H1 (cell line): ENCODE measurements at regions not wholly inside any gene's neighbourhood (a gene's known extent, or its start where the extent isn't known, plus 50 kb on each side); places are given as distances from the start of the nearest gene placed in this dataset.

Source experiments
- CTCF ChIA-PET: fragments of 300-600 bp; sonication (Branson Sonifier 250); formaldehyde crosslinking; loops from one replicate; lab custom pipeline; 2021; ENCODE audit not compliant: partially characterized antibody; lab: Charles Lee
- POLR2A ChIA-PET: fragments of 300-600 bp; sonication (Branson Sonifier 250); formaldehyde crosslinking; loops from one replicate; lab custom pipeline; 2021; ENCODE audit warnings: inconsistent platforms; ENCODE audit not compliant: partially characterized antibody; lab: Charles Lee
- DNase-seq, 2 experiments: peaks; one replicate each; pipeline versions ENCODE4 v3.0.0 to v3.0.0-alpha.2; 2010 to 2022; ENCODE audit warnings: low spot score in 2 of 2, low read depth in 1 of 2, mixed read lengths in 1 of 2
- FAIRE-seq: peaks from 2 replicates; lab custom pipeline; 2011; peaks lifted over from hg19 to GRCh38; lab: Jason Lieb, UNC
- H2AFZ ChIP-seq: 2 replicates; pipeline ENCODE4 v1.8.1; 2012; ENCODE audit warnings: low read length, inconsistent platforms
- H2AK5ac ChIP-seq: 2 replicates; pipeline ENCODE4 v1.6.1; 2013; ENCODE audit warnings: low read depth, low read length
- H2BK120ac ChIP-seq: replicated peaks from 2 replicates; pipeline ENCODE3; 2013; ENCODE audit warnings: low read depth, low read length, inconsistent platforms
- H2BK12ac ChIP-seq: 2 replicates; pipeline ENCODE4 v1.6.1; 2013; ENCODE audit warnings: low read depth, low read length
- H2BK15ac ChIP-seq: 2 replicates; pipeline ENCODE4 v1.6.1; 2013; ENCODE audit warnings: low read length
- H2BK20ac ChIP-seq: 2 replicates; pipeline ENCODE4 v1.6.1; 2013; ENCODE audit warnings: low read length
- H2BK5ac ChIP-seq: 2 replicates; pipeline ENCODE4 v1.6.1; 2013; ENCODE audit warnings: low read depth, low read length
- H3K14ac ChIP-seq: 2 replicates; pipeline ENCODE4 v1.6.1; 2013; ENCODE audit warnings: inconsistent platforms; ENCODE audit not compliant: insufficient read length
- H3K18ac ChIP-seq: 2 replicates; pipeline ENCODE4 v1.6.1; 2013; ENCODE audit warnings: low read length; ENCODE audit errors: extremely low read depth
- H3K23ac ChIP-seq: 2 replicates; pipeline ENCODE4 v1.6.1; 2013; ENCODE audit warnings: inconsistent platforms; ENCODE audit not compliant: insufficient read length
- H3K23me2 ChIP-seq: 2 replicates; pipeline ENCODE4 v1.6.1; 2013; ENCODE audit warnings: low read depth, low read length
- H3K27ac ChIP-seq: 2 replicates; pipeline ENCODE4 v1.6.1; 2011; ENCODE audit warnings: low read depth, low read length, inconsistent platforms
- H3K27me3 ChIP-seq, 4 experiments: replicated peaks in 1 of 4; 1 replicate in 1 of 4; 2 replicates in 3 of 4; pipeline versions ENCODE4 v1.6.1 to v1.8.1; 2011 to 2013; ENCODE audit warnings: low read length in 3 of 4, mild to moderate bottlenecking in 3 of 4, inconsistent platforms in 2 of 4, mixed read lengths in 2 of 4, moderate library complexity in 1 of 4; ENCODE audit not compliant: control insufficient read depth in 3 of 4, insufficient read depth in 3 of 4; ENCODE audit errors: extremely low read depth in 1 of 4
- H3K36me3 ChIP-seq, 4 experiments: 2 replicates each; pipeline versions ENCODE4 v1.6.1 to v1.8.1; 2011 to 2013; ENCODE audit warnings: mild to moderate bottlenecking in 4 of 4, low read length in 3 of 4, moderate library complexity in 2 of 4, control low read depth in 1 of 4, inconsistent platforms in 1 of 4; ENCODE audit not compliant: insufficient read depth in 4 of 4, control insufficient read depth in 2 of 4
- H3K4ac ChIP-seq: replicated peaks from 2 replicates; pipeline ENCODE3; 2013; ENCODE audit warnings: low read length, low read depth, mixed read lengths, inconsistent platforms; ENCODE audit not compliant: insufficient read length
- H3K4me1 ChIP-seq, 4 experiments: replicated peaks in 1 of 4; 1 replicate in 1 of 4; 2 replicates in 3 of 4; pipeline versions ENCODE4 v1.6.1 to v1.8.1; 2011 to 2013; ENCODE audit warnings: low read length in 3 of 4, inconsistent platforms in 2 of 4, mixed read lengths in 1 of 4; ENCODE audit not compliant: insufficient read depth in 4 of 4, control insufficient read depth in 3 of 4
- H3K4me2 ChIP-seq, 2 experiments: 2 replicates each; pipeline versions ENCODE4 v1.6.1 to v1.8.1; 2011 to 2013; ENCODE audit warnings: low read depth in 2 of 2, low read length in 2 of 2, control low read depth in 1 of 2, inconsistent platforms in 1 of 2, mild to moderate bottlenecking in 1 of 2; ENCODE audit not compliant: insufficient read depth in 1 of 2
- H3K4me3 ChIP-seq, 4 experiments: fragments of 200-600, 300-600 bp in 1 of 4; sonication (generic), shearing (Covaris generic), sonication (Bioruptor Twin) in 1 of 4; 2 replicates each; pipeline versions ENCODE4 v1.5.1 to v1.8.1; 2011 to 2016; ENCODE audit warnings: low read length in 4 of 4, low read depth in 3 of 4, control low read depth in 2 of 4, inconsistent platforms in 2 of 4, mild to moderate bottlenecking in 2 of 4, mixed read lengths in 1 of 4, moderate library complexity in 1 of 4; ENCODE audit not compliant: insufficient read depth in 2 of 4; ENCODE audit errors: extremely low read depth in 1 of 4
- H3K56ac ChIP-seq: replicated peaks from 2 replicates; pipeline ENCODE3; 2013; ENCODE audit warnings: low read depth, mild to moderate bottlenecking, mixed read lengths, low read length, inconsistent platforms; ENCODE audit not compliant: insufficient read length
- H3K79me1 ChIP-seq: 2 replicates; pipeline ENCODE4 v1.6.1; 2013; ENCODE audit warnings: low read depth, low read length, control low read depth
- H3K79me2 ChIP-seq, 2 experiments: 2 replicates each; pipeline versions ENCODE4 v1.6.1 to v1.8.1; 2012 to 2013; ENCODE audit warnings: low read length in 2 of 2, mild to moderate bottlenecking in 2 of 2, inconsistent platforms in 1 of 2; ENCODE audit not compliant: insufficient read depth in 2 of 2, control insufficient read depth in 1 of 2
- H3K9ac ChIP-seq, 4 experiments: replicated peaks in 1 of 4; 1 replicate in 1 of 4; 2 replicates in 3 of 4; pipeline versions ENCODE4 v1.6.1 to v1.8.1; 2011 to 2013; ENCODE audit warnings: low read depth in 3 of 4, low read length in 3 of 4, control low read depth in 2 of 4, mild to moderate bottlenecking in 2 of 4, moderate library complexity in 2 of 4, inconsistent platforms in 1 of 4; ENCODE audit errors: extremely low read depth in 1 of 4
- H3K9me3 ChIP-seq, 2 experiments: 2 replicates each; pipeline versions ENCODE4 v1.6.1 to v1.8.1; 2012 to 2013; ENCODE audit warnings: mild to moderate bottlenecking in 2 of 2, moderate library complexity in 2 of 2, control low read depth in 1 of 2, inconsistent platforms in 1 of 2, low read depth in 1 of 2, low read length in 1 of 2, mixed read lengths in 1 of 2; ENCODE audit not compliant: insufficient read depth in 2 of 2
- H4K20me1 ChIP-seq, 2 experiments: replicated peaks in 1 of 2; 2 replicates each; pipeline versions ENCODE3 to v1.8.1; 2011 to 2013; ENCODE audit warnings: inconsistent platforms in 2 of 2, low read length in 2 of 2, mild to moderate bottlenecking in 1 of 2; ENCODE audit not compliant: insufficient read depth in 2 of 2, control insufficient read depth in 1 of 2
- H4K5ac ChIP-seq: 2 replicates; pipeline ENCODE4 v1.6.1; 2013; ENCODE audit warnings: low read length, low read depth, mixed read lengths, inconsistent platforms; ENCODE audit not compliant: insufficient read length
- H4K8ac ChIP-seq: 2 replicates; pipeline ENCODE4 v1.8.0; 2013; ENCODE audit warnings: mild to moderate bottlenecking, moderate library complexity, low read length, inconsistent platforms; ENCODE audit not compliant: insufficient read depth; ENCODE audit errors: extremely low read depth
- H4K91ac ChIP-seq: replicated peaks from 2 replicates; pipeline ENCODE3; 2013; ENCODE audit warnings: low read length, mixed read lengths, inconsistent platforms; ENCODE audit not compliant: insufficient read length
- BCL11A ChIP-seq, 2 experiments: IDR thresholded peaks; one replicate each; pipeline ENCODE4 v1.6.1; 2011; ENCODE audit warnings: low read depth in 2 of 2, low read length in 2 of 2, mild to moderate bottlenecking in 2 of 2
- CHD1 ChIP-seq: IDR thresholded peaks from 2 replicates; pipeline ENCODE4 v1.6.1; 2012; ENCODE audit warnings: low read depth, low read length, improper control_type of control experiment
- CTCF ChIP-seq, 3 experiments: IDR thresholded peaks; 1 replicate in 2 of 3; 2 replicates in 1 of 3; pipeline versions ENCODE4 v1.5.1 to v1.6.1; 2011; ENCODE audit warnings: low read length in 3 of 3, mild to moderate bottlenecking in 3 of 3, inconsistent platforms in 2 of 3, low read depth in 1 of 3, moderate library complexity in 1 of 3; ENCODE audit not compliant: insufficient read depth in 1 of 3; ENCODE audit errors: control extremely low read depth in 1 of 3
- E2F6 ChIP-seq: IDR thresholded peaks from 2 replicates; pipeline ENCODE4 v1.6.1; 2012; ENCODE audit warnings: inconsistent platforms
- EGR1 ChIP-seq: IDR thresholded peaks from 2 replicates; pipeline ENCODE4 v1.6.1; 2011; ENCODE audit warnings: low read depth, low read length, borderline replicate concordance
- JUN ChIP-seq: IDR thresholded peaks from 2 replicates; pipeline ENCODE4 v1.6.1; 2011; ENCODE audit warnings: low read depth, mild to moderate bottlenecking, improper control_type of control experiment, low read length
- NRF1 ChIP-seq: IDR thresholded peaks from 2 replicates; pipeline ENCODE4 v1.6.1; 2011; ENCODE audit warnings: mild to moderate bottlenecking, low read depth, low read length, improper control_type of control experiment
- POLR2A ChIP-seq, 2 experiments: IDR thresholded peaks; 1 replicate in 1 of 2; 2 replicates in 1 of 2; pipeline ENCODE4 v1.6.1; 2011; ENCODE audit warnings: low read depth in 2 of 2, low read length in 2 of 2, mild to moderate bottlenecking in 2 of 2; ENCODE audit errors: control extremely low read depth in 1 of 2
- RAD21 ChIP-seq, 2 experiments: IDR thresholded peaks in 1 of 2; conservative IDR thresholded peaks in 1 of 2; 2 replicates each; pipeline ENCODE4 v1.6.1; 2011; ENCODE audit warnings: low read depth in 2 of 2, low read length in 2 of 2, improper control_type of control experiment in 1 of 2, inconsistent platforms in 1 of 2, mild to moderate bottlenecking in 1 of 2, moderate library complexity in 1 of 2
- SAP30 ChIP-seq: fragments of 300-600 bp; sonication (generic); IDR thresholded peaks from 2 replicates; pipeline ENCODE4 v1.7.1; 2012; ENCODE audit warnings: low read length, moderate library complexity, mild to moderate bottlenecking, inconsistent platforms; ENCODE audit not compliant: insufficient read depth, insufficient replicate concordance
- SIX5 ChIP-seq: IDR thresholded peaks from 2 replicates; pipeline ENCODE4 v1.6.1; 2011; ENCODE audit warnings: mild to moderate bottlenecking, low read depth, low read length
- TF ChIP-seq, protein P1 (sequence below): IDR thresholded peaks from 2 replicates; pipeline ENCODE4 v1.6.1; 2011; ENCODE audit warnings: low read length, improper control_type of control experiment

DNA sequence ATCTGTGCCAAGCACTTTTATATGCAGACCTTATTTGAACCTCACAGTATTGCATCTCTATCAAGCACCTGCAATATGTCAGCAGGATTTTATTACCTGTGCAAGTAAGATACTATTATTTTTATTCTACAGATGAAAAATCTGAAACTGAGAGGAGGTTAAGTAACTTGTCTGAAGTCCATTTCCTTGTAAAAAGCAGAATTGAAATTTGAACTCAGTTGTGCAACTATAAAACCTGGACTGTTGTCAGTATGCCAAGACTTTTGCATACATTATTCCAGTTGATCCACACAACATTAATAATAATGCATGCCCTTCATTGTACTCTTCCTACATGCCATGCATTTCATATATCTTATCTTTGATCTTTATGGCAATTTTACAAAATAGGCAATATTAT lies 82.2 kb upstream of the BRINP1 start:
- H2BK5ac ChIP-seq: no peak overlapping the region
- H3K27ac ChIP-seq: no peak overlapping the region
- H4K5ac ChIP-seq: no peak overlapping the region
- H3K79me1 ChIP-seq: no peaks in the 10 kb centered on the region
- no peak overlapping the region for H3K4me3 ChIP-seq
- H2BK12ac ChIP-seq: no peak overlapping the region
- H3K4me1 ChIP-seq: no peaks in the 10 kb centered on the region
- no peak overlapping the region for H3K18ac ChIP-seq
- no peaks in the 10 kb centered on the region for H3K36me3 ChIP-seq
- H2BK120ac ChIP-seq: no peak overlapping the region
- DNase-seq (no peak), FAIRE-seq (no peak)
- H4K91ac ChIP-seq: no peak overlapping the region
- CTCF ChIA-PET: no interaction called here
- H3K4ac ChIP-seq: no peak overlapping the region
- no peaks in the 10 kb centered on the region for H3K23me2 ChIP-seq
- H2BK15ac ChIP-seq: no peak overlapping the region
- H4K20me1 ChIP-seq: no peaks in the 10 kb centered on the region
- POLR2A ChIA-PET: no interaction called here
- H3K56ac ChIP-seq: no peak overlapping the region
- no peak overlapping the region for H3K14ac ChIP-seq
- H3K27me3 ChIP-seq: no peaks in the 10 kb centered on the region
- H2AFZ ChIP-seq: no peak overlapping the region
- H3K4me2 ChIP-seq: no peak overlapping the region
- no peak overlapping the region for H4K8ac ChIP-seq
- no peak overlapping the region for H2BK20ac ChIP-seq
- no peak overlapping the region for H3K9ac ChIP-seq
- H3K79me2 ChIP-seq: no peaks in the 10 kb centered on the region
- H3K9me3 ChIP-seq: no peaks in the 10 kb centered on the region
- H3K23ac ChIP-seq: no peak overlapping the region
- no peak overlapping the region for H2AK5ac ChIP-seq
- TF ChIP-seq SIX5 (no peak), NRF1 (no peak), SAP30 (no peak), BCL11A (IDR thresholded peaks at IDR 0.05; ENCODE audit: low read depth in 2 of 2, low read length in 2 of 2) (no peak), RAD21 (IDR thresholded peaks at IDR 0.05 in 1 of 2, conservative IDR thresholded peaks at IDR 0.05 in 1 of 2; ENCODE audit: low read depth in 2 of 2, low read length in 2 of 2) (no peak), CHD1 (no peak), POLR2A (IDR thresholded peaks at IDR 0.05; ENCODE audit: control extremely low read depth in 1 of 2, low read depth in 2 of 2, low read length in 2 of 2) (no peak), JUN (no peak), E2F6 (no peak), CTCF (IDR thresholded peaks at IDR 0.05; ENCODE audit: control extremely low read depth in 1 of 3, insufficient read depth in 1 of 3, low read depth in 1 of 3, low read length in 3 of 3) (no peak), EGR1 (no peak)
- TF ChIP-seq, protein P1, sequence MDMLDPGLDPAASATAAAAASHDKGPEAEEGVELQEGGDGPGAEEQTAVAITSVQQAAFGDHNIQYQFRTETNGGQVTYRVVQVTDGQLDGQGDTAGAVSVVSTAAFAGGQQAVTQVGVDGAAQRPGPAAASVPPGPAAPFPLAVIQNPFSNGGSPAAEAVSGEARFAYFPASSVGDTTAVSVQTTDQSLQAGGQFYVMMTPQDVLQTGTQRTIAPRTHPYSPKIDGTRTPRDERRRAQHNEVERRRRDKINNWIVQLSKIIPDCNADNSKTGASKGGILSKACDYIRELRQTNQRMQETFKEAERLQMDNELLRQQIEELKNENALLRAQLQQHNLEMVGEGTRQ: no peak
